Renal cortical epithelial cell (primary cell): ENCODE measurements at regions not wholly inside any gene's neighbourhood (a gene's known extent, or its start where the extent isn't known, plus 50 kb on each side); places are given as distances from the start of the nearest gene placed in this dataset.
"Not testable (repeated sequence)": the region's sequence is repeated elsewhere in the genome, so short reads cannot be mapped to it uniquely, and the experiment has no call there.

Source experiments
- DNase-seq: peaks from one replicate; pipeline ENCODE4 v3.0.0-alpha.2; 2011; ENCODE audit warnings: low read depth

- no peak for DNase-seq
Observed at GRCh38 chr1:95893921-95894320, 659.9 kb downstream of the RWDD3 start.

- DNase-seq: no peak
Observed at GRCh38 chr1:95903060-95903459, 669.0 kb downstream of the RWDD3 start.

- DNase-seq: no peak
Observed at GRCh38 chr1:95905818-95906395, 671.9 kb downstream of the RWDD3 start.

GRCh38 chr1:95911739-95912138 is 677.7 kb downstream of the RWDD3 start:
- DNase-seq: not testable (repeated sequence)

- no peak for DNase-seq
Observed at GRCh38 chr1:95916616-95917015, 682.6 kb downstream of the RWDD3 start.

GRCh38 chr1:95924684-95925083 is 690.7 kb downstream of the RWDD3 start:
- no peak for DNase-seq

- no peak for DNase-seq
Observed at GRCh38 chr1:95926331-95926730, 692.3 kb downstream of the RWDD3 start.

- DNase-seq: no peak
Observed at GRCh38 chr1:95927061-95927460, 693.1 kb downstream of the RWDD3 start.

- no peak for DNase-seq
Observed at GRCh38 chr1:95935719-95936118, 701.7 kb downstream of the RWDD3 start.

GRCh38 chr1:95941121-95941798 is 707.2 kb downstream of the RWDD3 start:
- peak; percentile 1 for DNase-seq

GRCh38 chr1:95948023-95948422 is 714.0 kb downstream of the RWDD3 start:
- DNase-seq: peak; percentile 1

GRCh38 chr1:95951371-95952102 is 717.5 kb downstream of the RWDD3 start:
- no peak for DNase-seq

GRCh38 chr1:95953015-95953414 is 719.0 kb downstream of the RWDD3 start:
- DNase-seq: no peak

GRCh38 chr1:95954585-95954984 is 720.6 kb downstream of the RWDD3 start:
- no peak for DNase-seq

GRCh38 chr1:95956215-95956614 is 722.2 kb downstream of the RWDD3 start:
- no peak for DNase-seq

GRCh38 chr1:95957748-95958147 is 723.7 kb downstream of the RWDD3 start:
- DNase-seq: no peak

- no peak for DNase-seq
Observed at GRCh38 chr1:95966866-95967265, 732.9 kb downstream of the RWDD3 start.

GRCh38 chr1:95974586-95974985 is 740.6 kb downstream of the RWDD3 start:
- peak; percentile 46 for DNase-seq

- peak; percentile 1 for DNase-seq
Observed at GRCh38 chr1:95982711-95983110, 738.9 kb upstream of the PTBP2 start.

GRCh38 chr1:95983831-95984230 is 737.8 kb upstream of the PTBP2 start:
- no peak for DNase-seq

GRCh38 chr1:95984798-95985374 is 736.7 kb upstream of the PTBP2 start:
- DNase-seq: no peak

- no peak for DNase-seq
Observed at GRCh38 chr1:95990033-95990432, 731.6 kb upstream of the PTBP2 start.
